ENCODE measurements at regions not wholly inside any gene's neighbourhood (a gene's known extent, or its start where the extent isn't known, plus 50 kb on each side); places are given as distances from the start of the nearest gene placed in this dataset.
A peak's percentile ranks its signal among the peaks of the same experiment; 100 is the strongest.

GRCh38 chr4:82268050-82268825 is 105.6 kb downstream of the HNRNPD start:
- peak overlapping the region in 1 of 2 donors; percentile 61 for H3K27ac Mint-ChIP-seq
- TF ChIP-seq, protein P1, sequence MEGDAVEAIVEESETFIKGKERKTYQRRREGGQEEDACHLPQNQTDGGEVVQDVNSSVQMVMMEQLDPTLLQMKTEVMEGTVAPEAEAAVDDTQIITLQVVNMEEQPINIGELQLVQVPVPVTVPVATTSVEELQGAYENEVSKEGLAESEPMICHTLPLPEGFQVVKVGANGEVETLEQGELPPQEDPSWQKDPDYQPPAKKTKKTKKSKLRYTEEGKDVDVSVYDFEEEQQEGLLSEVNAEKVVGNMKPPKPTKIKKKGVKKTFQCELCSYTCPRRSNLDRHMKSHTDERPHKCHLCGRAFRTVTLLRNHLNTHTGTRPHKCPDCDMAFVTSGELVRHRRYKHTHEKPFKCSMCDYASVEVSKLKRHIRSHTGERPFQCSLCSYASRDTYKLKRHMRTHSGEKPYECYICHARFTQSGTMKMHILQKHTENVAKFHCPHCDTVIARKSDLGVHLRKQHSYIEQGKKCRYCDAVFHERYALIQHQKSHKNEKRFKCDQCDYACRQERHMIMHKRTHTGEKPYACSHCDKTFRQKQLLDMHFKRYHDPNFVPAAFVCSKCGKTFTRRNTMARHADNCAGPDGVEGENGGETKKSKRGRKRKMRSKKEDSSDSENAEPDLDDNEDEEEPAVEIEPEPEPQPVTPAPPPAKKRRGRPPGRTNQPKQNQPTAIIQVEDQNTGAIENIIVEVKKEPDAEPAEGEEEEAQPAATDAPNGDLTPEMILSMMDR (IDR thresholded peaks at IDR 0.05), result peak; percentile 66
- H3K4me3 Mint-ChIP-seq, result no peak overlapping the region

DNA sequence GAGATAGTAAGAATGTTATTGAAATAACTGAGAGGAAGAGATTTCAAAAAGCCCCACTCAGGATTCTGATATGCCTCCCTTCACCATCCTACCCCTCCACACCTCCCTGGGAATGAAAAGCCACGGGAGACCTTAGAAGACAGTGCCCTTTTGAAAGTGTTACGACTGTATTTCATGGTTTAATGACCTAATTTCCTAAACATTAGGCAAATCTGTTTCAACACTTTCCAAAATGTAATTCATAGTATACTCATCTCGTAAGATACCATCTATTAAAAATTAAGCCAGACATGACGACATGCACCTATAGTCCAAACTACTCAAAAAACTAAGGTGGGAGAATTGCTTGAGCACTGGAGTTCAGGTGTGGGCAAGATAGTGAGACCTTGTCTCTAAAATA is 106.3 kb downstream of the HNRNPD start:
- Mint-ChIP-seq H3K27me3 (ENCODE audit: low read depth in 2 of 2) (peaks cover 1 to 2% of the 10 kb centered on the region in 2 donors), H3K4me3 (no peak overlapping the region), H3K9me3 (no peaks in the 10 kb centered on the region), H3K36me3 (no peaks in the 10 kb centered on the region), H3K4me1 (peaks cover 6 to 20% of the 10 kb centered on the region in 2 donors), H3K27ac (peak overlapping the region in 1 of 2 donors; percentile 61)
- H3K27ac ChIP-seq (ENCODE audit: low read length), result no peak overlapping the region
- no peak for ATAC-seq
- intact Hi-C loops (cut with micrococcal nuclease), result loop anchor here (10.0 kb wide), 1 partner anchor 423 kb away; no protein-coding TSS in a partner anchor
- DNase-seq, result no peak
- no peaks in the 10 kb centered on the region for H3K9me3 ChIP-seq (ENCODE audit: control insufficient read depth, insufficient read depth, low read length)
- WGBS (ENCODE audit: insufficient coverage), result 66% methylated on average over 3 of the region's 4 CpGs
- no peaks in the 10 kb centered on the region for H3K27me3 ChIP-seq (ENCODE audit: control insufficient read depth, insufficient read depth, low read length)
- no peaks in the 10 kb centered on the region for H3K36me3 ChIP-seq (ENCODE audit: control insufficient read depth, insufficient read depth, low read length)
- TF ChIP-seq, protein P1 (IDR thresholded peaks at IDR 0.05), result no peak
- peaks cover 12% of the 10 kb centered on the region for H3K4me1 ChIP-seq (ENCODE audit: control insufficient read depth, insufficient read depth, low read length)
- no peak overlapping the region for H3K4me3 ChIP-seq (ENCODE audit: low read length)

More at GRCh38 chr4:82268050-82268825, 105.6 kb downstream of the HNRNPD start:
- H3K9me3 ChIP-seq (ENCODE audit: control insufficient read depth, insufficient read depth, low read length), result no peaks in the 10 kb centered on the region
- H3K27me3 ChIP-seq (ENCODE audit: control insufficient read depth, insufficient read depth, low read length), result no peaks in the 10 kb centered on the region
- Mint-ChIP-seq H3K27me3 (ENCODE audit: low read depth in 2 of 2) (no peaks in the 10 kb centered on the region), H3K36me3 (no peaks in the 10 kb centered on the region), H3K9me3 (no peaks in the 10 kb centered on the region), H3K4me1 (peaks cover 6 to 20% of the 10 kb centered on the region in 2 donors)
- H3K4me1 ChIP-seq (ENCODE audit: control insufficient read depth, insufficient read depth, low read length), result peaks cover 12% of the 10 kb centered on the region
- no peak overlapping the region for H3K4me3 ChIP-seq (ENCODE audit: low read length)
- no peak overlapping the region for H3K27ac ChIP-seq (ENCODE audit: low read length)
- 24% methylated on average over 4 of the region's 4 CpGs for WGBS (ENCODE audit: insufficient coverage)
- intact Hi-C loops (cut with micrococcal nuclease), result loop anchor here (1.0 to 10.0 kb wide), 2 partner anchors 423 to 863 kb away; no protein-coding TSS in a partner anchor
- ATAC-seq (peak; percentile 86 to 97 (median 90)), DNase-seq (peak in 1 of 2 donors; percentile 75)
- H3K36me3 ChIP-seq (ENCODE audit: control insufficient read depth, insufficient read depth, low read length), result no peaks in the 10 kb centered on the region

- peaks cover 6 to 20% of the 10 kb centered on the region in 2 donors for H3K4me1 Mint-ChIP-seq
- intact Hi-C loops (cut with micrococcal nuclease), result loop anchor here (10.0 kb wide), 1 partner anchor 422 kb away; no protein-coding TSS in a partner anchor
Observed at GRCh38 chr4:82266345-82266744, 107.4 kb downstream of the HNRNPD start.

More at GRCh38 chr4:82266345-82266744, 107.4 kb downstream of the HNRNPD start:
- Histone ChIP-seq H3K4me3 (ENCODE audit: low read length) (no peak overlapping the region), H3K4me1 (ENCODE audit: control insufficient read depth, insufficient read depth, low read length) (peaks cover 7% of the 10 kb centered on the region), H3K27ac (ENCODE audit: low read length) (no peak overlapping the region), H3K36me3 (ENCODE audit: control insufficient read depth, insufficient read depth, low read length) (no peaks in the 10 kb centered on the region), H3K9me3 (ENCODE audit: control insufficient read depth, insufficient read depth, low read length) (no peaks in the 10 kb centered on the region), H3K27me3 (ENCODE audit: control insufficient read depth, insufficient read depth, low read length) (no peaks in the 10 kb centered on the region)
- Mint-ChIP-seq H3K9me3 (no peaks in the 10 kb centered on the region), H3K27ac (no peak overlapping the region), H3K27me3 (ENCODE audit: low read depth in 2 of 2) (peaks cover 4 to 10% of the 10 kb centered on the region in 2 donors), H3K4me3 (no peak overlapping the region), H3K36me3 (no peaks in the 10 kb centered on the region)
- TF ChIP-seq, protein P1 (IDR thresholded peaks at IDR 0.05), result no peak
- 72% methylated on average over 2 of the region's 2 CpGs for WGBS (ENCODE audit: insufficient coverage)
- ATAC-seq (no peak), DNase-seq (no peak)

All from natural killer cell (primary cell).